HG03432 (cell line): ENCODE measurements at regions not wholly inside any gene's neighbourhood (a gene's known extent, or its start where the extent isn't known, plus 50 kb on each side); places are given as distances from the start of the nearest gene placed in this dataset.
"Not testable (repeated sequence)": the region's sequence is repeated elsewhere in the genome, so short reads cannot be mapped to it uniquely, and the experiment has no call there.

Experiments used
- ATAC-seq: cut with Tn5 transposase; IDR thresholded peaks from one replicate; pipeline ENCODE4 v1.9.1; 2021; ENCODE audit warnings: mild to moderate bottlenecking, moderate library complexity; ENCODE audit not compliant: unreplicated experiment

DNA sequence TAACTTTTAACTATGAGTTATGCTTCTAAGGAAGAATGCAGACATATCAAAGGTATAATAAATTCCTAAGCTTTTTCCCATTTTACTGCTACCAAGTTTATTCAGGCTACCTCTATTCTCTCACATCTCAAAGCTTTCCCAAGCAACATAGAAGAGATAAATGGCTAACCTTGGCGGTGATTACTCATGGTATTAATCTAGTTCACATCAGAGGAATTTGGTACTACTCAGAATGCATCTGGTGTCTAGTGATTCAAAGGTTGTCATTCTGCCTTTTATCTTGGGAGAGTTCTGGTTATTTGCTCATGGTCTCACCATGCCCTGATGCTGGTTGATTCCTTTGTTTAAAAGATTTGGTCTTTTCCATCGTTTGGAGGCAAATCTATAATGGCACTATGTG lies 182.7 kb downstream of the TAF11L14 start:
- ATAC-seq, result no peak

DNA sequence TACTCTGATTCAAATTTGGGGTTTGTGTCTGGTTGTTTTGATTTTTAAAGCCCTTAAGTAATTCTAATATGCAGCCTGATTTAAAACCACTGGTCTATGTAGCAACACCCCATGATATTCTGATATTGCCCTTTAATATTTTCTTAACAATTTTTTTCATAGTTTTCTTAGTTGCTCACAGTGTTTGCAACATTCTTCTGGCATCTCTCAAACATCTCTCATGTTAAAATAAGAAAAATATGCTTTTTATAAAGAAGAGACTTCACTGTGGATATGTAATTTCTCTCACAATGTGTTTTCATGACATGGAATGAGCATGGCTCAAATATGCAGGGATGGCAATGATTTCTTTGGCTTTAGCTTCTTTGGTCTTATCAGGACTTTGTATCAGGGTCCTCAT lies 183.7 kb downstream of the TAF11L14 start:
- no peak for ATAC-seq

DNA sequence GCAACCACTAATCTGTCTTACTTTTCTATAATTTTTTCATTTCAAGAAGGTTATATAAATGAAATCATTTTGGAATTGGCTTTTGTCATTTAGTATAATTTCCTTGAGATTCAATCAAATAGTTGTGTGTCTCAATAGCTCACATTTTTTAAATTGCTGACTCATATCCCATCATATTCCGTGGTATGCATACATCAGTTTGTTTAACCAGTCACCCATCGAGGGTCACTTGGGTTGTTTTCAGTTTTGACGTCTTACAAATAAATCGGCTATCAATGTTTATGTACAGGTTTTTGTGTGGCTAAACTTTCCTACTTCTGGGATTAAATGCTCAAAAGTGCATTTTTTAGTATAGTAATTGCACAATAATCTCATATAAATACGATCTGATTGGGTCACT lies 185.5 kb downstream of the TAF11L14 start:
- ATAC-seq, result no peak

DNA sequence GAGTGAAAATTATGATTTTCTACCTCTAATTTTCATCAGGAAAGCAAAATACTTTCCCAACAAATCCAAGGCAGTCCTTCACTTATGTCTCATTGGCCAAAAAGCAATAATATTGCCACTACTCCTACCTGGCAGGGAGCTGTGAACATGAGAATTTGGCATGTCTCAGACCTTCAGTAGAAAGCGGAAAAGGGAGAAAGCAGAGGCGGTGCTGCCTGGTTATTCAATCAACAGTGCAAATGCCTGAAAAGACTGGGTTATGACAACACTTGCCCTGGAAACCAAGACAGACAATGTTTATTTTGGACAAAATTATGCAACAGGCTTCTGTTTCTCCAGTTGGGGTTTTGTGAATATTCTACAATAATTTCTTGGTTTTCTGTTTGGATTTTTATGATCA lies 194.4 kb downstream of the TAF11L14 start:
- ATAC-seq, result no peak

DNA sequence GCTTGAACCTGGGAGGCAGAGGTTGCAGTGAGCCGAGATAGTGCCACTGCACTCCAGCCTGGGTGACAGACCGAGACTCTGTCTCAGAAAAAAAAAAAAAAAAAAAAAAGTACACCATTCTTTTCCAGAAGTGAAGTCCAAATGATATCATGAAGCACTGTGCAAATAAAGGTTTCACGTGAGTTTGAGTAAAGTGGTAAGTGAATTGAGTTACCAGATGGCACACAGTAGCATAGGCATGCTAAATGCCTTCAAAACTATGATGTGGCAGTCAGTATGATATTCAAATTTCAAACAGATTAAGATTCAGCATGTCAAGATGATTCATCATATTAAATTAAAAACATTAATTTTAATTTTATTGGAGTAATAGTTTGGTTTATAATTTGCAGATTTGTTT lies 195.2 kb downstream of the TAF11L14 start:
- no peak for ATAC-seq

DNA sequence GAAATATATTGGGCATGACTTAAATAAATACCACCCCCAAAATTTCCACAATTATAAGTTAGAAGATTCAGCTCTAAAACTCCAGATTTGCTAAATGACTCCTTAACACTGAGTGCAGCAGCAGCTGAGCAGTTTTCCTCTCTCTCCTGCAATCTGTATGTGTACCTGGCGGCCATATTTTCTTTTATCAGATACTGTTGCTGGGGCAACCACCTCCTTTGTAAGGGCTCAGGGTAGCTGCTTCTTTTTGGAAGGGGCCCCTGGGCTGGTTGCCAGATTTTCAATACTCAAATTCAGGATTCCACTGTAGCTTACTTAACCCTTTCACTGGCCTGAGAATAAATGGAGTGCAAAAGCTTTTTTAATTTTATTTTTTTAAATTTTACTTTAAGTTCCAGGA lies 197.0 kb downstream of the TAF11L14 start:
- no peak for ATAC-seq

DNA sequence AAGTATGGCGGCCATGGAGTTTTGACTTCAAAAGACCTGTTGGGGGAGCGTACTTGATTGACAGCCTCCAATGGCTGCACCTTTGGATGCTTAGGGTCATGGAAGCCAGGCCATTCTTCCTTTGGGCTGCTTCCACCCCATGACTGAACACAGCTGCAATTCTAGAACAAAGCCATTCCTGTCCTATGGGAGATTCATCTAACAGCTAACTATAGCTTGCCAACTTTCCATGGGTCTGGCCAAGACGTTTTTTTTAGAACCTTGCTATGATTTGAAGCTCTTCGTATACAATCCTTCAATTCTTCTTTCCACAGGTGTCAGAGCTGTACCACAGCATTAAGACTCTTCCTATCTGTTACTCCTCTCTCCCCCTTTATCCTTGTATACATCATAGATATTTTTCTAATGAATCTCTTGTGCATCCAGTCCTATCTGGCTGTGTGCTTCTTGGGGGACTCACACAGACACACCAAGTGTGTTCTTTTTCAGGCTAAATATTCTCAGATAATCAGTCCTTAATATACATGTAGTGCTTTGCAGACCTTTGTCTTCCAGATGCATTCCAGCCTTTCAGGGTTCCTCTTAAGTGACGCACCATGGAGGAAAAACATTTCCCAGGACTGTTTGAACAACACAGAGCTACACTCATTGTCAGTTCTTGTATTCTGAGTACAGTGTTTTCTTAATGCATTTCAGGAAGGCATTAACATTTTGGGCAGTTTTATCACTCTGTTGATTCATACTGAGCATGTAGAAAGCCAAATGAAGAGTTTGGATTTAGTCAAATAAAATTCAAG lies 198.9 kb downstream of the TAF11L14 start:
- ATAC-seq, result no peak

DNA sequence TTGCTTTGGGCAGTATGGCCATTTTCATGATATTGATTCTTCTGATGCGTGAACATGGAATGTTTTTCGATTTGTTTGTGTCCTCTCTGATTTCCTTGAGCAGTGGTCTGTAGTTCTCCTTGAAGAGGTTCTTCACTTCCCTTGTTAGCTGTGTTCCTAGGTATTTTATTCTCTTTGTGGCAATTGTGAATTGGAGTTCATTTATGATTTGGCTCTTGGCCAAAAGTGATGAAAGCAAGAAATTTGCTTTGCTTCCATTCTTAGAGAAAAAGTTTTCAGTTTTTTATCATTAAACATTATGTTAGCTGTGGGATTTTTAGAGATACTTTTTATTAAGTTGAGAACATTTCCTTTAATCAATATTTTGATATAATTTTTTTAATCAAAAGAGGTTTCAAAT lies 203.5 kb downstream of the TAF11L14 start:
- no peak for ATAC-seq

DNA sequence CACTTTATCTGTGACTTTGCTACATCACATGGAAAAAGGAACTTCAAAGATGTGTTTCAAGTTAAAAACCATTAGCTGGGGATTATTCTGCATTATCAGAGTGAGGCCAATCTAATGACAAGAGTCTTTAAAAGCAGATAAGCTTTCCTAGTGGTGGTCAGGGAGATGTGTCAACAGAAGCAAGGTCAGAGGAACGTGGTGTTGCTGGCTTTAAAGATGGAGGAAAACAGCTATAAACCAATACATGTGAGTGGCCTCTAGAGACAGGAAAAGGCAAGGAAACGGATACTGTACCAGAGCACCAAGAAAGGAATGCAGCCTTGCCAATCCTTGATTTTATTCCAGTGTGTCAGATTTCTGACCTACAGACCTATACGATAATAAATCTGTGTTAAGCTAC lies 204.2 kb downstream of the TAF11L14 start:
- no peak for ATAC-seq

DNA sequence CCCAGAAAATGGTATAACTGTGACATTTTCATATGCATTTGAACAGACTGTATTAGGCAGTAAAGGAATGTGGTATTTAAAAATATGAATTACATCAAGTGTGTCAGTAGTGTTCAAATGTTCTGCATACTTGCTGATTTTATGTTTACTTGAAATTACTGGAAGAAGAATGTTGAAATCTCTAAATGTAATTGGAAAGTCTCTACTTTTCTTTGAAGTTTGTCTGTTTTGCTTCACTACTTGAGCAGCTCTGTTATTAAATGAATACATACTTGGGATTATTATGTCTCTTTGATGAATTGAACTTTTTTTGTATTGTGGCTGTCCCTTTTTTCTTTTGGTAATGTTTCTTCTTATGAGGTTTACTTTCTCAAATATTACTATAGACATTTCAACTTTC lies 205.6 kb downstream of the TAF11L14 start:
- ATAC-seq, result no peak

DNA sequence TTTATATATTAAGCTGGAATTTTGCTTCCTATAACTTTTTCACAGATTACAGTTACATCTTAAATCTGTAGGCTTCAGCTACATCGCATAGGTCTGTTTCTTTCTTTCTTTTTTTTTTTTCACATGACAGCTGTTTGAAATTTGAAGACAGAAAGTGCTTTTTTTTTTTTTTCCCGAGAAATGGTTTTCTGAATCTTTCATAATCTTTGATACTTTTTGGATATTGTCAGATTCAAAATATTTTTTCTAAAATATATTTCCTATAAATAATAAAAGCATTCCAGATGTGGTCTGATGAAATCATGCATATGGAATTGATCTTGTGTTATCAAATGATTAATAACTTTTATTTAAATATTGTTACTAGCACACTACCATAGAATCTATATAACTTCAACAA lies 212.2 kb downstream of the TAF11L14 start:
- no peak for ATAC-seq

DNA sequence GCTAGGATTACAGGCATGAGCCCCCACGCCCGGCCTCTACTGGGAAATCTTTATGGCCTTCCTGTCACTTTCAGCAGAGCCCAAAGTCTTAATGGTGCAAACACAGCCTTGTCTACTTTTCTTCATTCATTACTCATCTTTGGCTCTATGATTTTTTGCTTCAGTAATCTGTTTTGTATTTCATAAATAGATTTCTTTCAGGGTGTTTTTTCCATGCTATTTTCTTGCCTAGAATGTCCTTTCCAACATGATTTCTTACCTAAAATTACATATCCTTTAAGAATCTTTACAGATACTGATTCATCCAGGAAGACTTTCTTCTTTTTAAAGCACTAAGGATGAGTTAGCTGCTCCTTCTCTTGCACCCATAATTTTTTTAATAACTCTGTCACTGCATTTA lies 213.0 kb downstream of the TAF11L14 start:
- no peak for ATAC-seq

DNA sequence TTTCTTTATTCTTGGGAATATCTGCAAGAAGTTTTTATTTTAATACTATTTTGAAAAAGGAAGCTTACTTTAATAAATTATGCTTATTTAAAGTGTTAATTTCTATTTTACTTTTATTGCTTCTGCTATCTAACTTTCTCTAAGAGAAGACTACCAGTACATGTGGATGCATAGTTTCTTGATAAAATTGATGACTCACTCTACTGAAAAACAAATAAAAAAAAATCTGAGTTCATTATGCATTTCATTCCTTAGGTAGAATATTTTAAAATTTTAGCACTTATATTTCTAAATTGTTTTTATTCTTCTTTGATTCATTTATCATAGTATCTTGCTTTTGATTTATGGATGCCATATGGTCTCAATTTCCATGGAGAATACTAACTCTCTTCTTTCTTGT lies 217.9 kb downstream of the TAF11L14 start:
- no peak for ATAC-seq

DNA sequence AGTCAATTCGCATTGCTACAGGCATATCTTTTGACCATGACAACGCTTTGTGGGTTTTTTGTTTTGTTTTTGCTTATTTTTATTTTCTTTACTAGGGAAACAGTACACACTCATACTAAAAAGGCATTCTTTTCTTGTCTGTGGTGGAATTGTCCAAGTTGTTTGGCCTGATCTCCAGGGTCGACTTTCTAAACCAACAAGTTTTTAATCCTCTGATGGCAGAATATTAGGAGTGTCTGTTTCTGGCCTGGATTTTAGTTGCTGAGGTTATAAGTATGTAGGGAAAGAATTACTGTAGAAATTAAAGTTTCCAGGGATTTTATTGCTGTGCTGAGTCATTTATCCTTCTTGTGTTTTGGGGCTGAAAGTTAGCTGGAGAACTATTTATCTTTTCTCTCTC lies 218.5 kb downstream of the TAF11L14 start:
- ATAC-seq, result no peak

DNA sequence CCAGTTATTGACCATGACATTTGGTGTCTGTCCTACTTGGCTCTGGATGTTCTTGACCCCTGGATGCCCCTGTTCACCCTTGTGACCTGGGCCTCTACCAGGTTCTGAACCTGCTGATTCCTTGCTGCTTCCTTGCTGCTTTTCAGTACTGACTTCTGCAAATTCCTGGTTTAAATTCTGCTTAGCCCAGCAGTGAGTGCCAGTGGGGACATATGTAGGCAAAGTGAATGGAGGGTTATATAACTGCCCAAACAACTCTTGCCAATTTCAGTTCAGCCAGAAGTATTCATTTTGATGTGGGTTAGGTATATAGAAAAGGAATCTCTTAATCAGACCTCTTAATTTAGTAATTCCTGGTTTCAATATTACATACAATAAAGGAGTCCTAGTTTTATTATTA lies 220.6 kb downstream of the TAF11L14 start:
- ATAC-seq, result no peak

DNA sequence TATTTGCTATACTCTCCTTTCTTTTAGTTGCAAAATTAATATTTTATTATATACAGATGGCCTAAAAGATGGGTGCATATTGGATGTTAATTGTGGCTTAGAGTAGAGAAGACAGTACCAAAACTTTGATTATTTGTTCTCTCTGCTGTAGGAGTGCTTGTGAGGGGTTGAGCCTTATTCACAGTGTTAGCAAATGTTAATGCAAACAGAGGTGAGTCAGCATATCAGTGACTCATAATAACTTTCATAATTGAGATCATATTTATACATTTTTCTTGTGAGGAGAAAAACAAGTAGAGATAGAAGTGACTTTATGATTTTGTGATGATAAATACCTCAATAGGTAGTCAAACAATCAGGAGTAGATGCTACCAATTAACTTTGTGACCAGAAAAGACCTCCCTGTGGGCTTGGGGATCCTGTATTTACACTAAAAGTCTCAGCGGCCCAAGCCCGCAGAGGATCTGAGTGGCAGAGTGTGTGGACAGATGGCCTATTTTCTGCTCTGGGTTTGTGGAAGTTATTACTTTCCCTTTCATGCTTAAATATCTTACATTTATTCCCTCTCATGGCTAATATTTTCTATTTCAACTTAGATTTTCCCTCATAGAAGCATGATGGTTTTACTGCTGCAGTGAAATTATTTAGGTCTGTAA lies 226.5 kb downstream of the TAF11L14 start:
- ATAC-seq, result no peak

DNA sequence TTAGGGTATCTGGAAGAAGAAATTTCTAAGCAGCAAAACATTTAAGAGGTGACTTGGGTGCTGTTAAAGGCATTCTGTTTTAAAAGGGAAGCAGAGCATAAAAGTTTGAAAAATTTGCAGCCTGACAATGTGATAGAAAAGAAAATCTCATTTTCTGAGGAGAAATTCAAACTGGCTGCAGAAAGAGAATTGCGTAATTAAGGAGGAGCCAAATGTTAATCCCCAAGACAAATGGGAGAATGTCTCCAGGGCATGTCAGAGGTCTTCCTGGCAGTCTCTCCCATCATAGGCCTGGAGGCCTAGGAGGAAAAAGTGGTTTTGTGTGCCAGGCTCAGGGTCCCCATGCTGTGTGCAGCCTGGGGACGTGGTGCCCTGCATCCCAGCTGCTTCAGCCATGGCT lies 230.6 kb downstream of the TAF11L14 start:
- ATAC-seq, result not testable (repeated sequence)

DNA sequence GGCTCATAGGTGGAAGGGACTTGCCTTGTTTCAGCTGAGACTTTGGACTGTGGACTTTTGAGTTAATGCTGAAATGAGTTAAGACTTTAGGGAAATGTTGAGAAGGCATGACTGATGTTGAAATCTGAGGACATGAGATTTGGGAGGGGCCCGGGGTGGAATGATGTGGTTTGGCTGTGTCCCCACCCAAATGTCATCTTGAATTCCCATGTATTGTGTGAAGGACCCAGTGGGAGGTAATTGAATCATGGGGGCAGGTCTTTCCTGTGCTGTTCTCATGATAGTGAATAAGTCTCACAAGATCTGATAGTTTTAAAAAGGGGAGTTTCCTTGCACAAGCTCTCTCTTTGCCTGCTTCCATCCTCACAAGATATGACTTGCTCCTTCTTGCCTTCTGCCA lies 231.7 kb downstream of the TAF11L14 start:
- not testable (repeated sequence) for ATAC-seq

DNA sequence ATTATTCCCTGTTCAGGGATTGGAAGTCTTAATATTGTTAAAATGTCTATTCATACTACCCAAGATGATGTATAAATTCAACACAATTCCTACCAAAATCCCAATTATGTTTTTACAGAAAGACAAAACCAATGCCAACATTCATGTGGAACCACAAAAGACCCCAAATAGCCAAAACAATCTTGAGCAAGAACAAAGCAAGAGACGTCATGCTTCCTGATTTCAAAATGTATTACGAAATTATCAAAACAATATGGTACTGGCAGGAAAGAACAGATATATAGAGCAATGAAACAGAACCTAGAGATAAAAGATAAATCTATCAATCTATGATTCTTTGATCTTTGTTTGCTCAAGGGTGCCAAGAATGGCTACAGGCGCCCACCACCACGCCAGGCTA lies 237.9 kb downstream of the TAF11L14 start:
- no peak for ATAC-seq

DNA sequence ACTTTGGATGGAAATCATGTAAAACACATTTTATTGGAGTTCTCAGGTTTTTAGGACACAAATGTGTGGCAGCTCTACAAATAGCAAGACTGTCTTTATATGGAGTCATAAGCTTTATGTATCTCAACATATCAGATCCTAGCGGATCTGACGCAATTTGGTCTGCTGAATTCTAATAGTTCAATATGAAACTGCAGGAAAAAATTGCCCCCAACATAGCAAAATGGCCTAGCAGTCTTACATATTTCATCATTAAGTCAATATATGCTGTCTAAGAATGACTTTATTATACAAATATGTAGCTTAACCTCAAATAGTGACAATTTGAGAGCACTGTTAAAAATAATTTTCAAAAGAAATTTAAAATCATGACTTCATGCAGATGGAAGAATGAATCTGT lies 244.3 kb downstream of the TAF11L14 start:
- ATAC-seq, result no peak

DNA sequence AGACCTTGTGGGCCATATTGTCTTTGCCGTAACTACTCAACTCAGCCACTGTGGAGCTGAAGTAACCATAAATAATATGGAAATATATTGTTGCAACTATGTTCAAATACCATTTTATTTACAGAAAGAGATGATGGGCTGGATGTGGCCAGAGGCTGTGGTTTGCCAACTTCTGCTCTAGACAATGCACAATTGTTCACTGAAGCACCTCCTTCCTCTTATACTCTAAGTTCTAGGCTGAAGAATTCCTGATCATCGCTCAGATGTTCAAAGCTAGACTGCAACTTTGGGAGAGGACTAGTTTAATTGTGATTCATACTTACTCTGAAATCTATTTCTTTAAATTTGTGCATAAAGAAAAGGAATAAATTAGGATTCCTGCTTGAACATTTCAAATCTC lies 245.0 kb downstream of the TAF11L14 start:
- no peak for ATAC-seq

DNA sequence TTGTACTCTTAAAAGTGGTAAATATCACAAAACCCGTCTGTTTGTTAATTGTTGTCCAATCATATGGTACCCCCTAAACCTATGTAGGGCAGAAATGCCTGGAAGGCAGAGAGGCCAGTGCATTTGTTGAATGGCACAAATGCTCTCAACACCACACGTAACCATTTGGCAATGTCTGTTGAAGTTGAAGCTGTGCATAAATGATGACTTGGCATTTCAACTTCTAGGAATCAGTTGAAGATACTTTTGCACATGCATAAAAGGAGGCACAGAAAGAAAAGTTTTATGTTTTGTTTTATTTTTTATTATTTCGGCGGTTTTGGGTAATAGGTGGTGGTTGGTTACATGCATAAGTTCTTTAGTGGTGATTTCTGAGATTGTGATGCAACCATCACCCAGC lies 246.6 kb downstream of the TAF11L14 start:
- no peak for ATAC-seq
